GM12875 (cell line): ENCODE measurements at regions not wholly inside any gene's neighbourhood (a gene's known extent, or its start where the extent isn't known, plus 50 kb on each side); places are given as distances from the start of the nearest gene placed in this dataset.

Experiments
- H3K4me3 ChIP-seq: one replicate; pipeline ENCODE4 v1.5.1; 2011; ENCODE audit warnings: low read depth, low read length, control low read depth
- CTCF ChIP-seq: IDR thresholded peaks from 2 replicates; pipeline ENCODE4 v1.5.1; 2011; ENCODE audit warnings: low read depth, mild to moderate bottlenecking, control low read depth, inconsistent platforms, low read length, moderate library complexity, borderline replicate concordance; ENCODE audit not compliant: insufficient read depth

GRCh38 chr16:79895917-79896203 is 295.3 kb upstream of the MAF start:
- no peak for TF ChIP-seq CTCF
- H3K4me3 ChIP-seq, result no peak overlapping the region

GRCh38 chr16:79895053-79895916 is 294.7 kb upstream of the MAF start:
- H3K4me3 ChIP-seq, result no peak overlapping the region
- no peak for TF ChIP-seq CTCF

- TF ChIP-seq CTCF, result no peak
- no peak overlapping the region for H3K4me3 ChIP-seq
Measured at GRCh38 chr16:79893445-79893844, 292.9 kb upstream of the MAF start.

GRCh38 chr16:79892278-79892677 is 291.7 kb upstream of the MAF start:
- H3K4me3 ChIP-seq, result no peak overlapping the region
- no peak for TF ChIP-seq CTCF

GRCh38 chr16:79891458-79891857 is 290.9 kb upstream of the MAF start:
- no peak overlapping the region for H3K4me3 ChIP-seq
- TF ChIP-seq CTCF, result no peak

GRCh38 chr16:79887541-79888540 is 287.3 kb upstream of the MAF start:
- H3K4me3 ChIP-seq, result no peak overlapping the region
- TF ChIP-seq CTCF, result no peak
